A673 (cell line): ENCODE measurements at regions not wholly inside any gene's neighbourhood (a gene's known extent, or its start where the extent isn't known, plus 50 kb on each side); places are given as distances from the start of the nearest gene placed in this dataset.

ENCODE experiments used
- BruUV-seq: library from RNA; stranded (reverse); fragments of 400-500 nt; replicated peaks from 2 replicates; lab custom pipeline; 2021; lab: Mats Ljungman, UMichigan
- CTCF ChIA-PET: fragments of 300-600 bp; sonication (Branson Sonifier 250); formaldehyde crosslinking; loops from one replicate; lab custom pipeline; 2022; ENCODE audit warnings: antibody characterized with exemption; lab: Charles Lee
- POLR2A ChIA-PET: fragments of 300-600 bp; sonication (Branson Sonifier 250); formaldehyde crosslinking; loops from one replicate; lab custom pipeline; 2022; ENCODE audit warnings: antibody characterized with exemption; ENCODE audit not compliant: low non-redundant PET; lab: Charles Lee
- DNase-seq: peaks from one replicate; pipeline ENCODE4 v3.0.0-alpha.2; 2015; ENCODE audit warnings: low spot score
- H3K27ac ChIP-seq: fragments of 200-600 bp; sonication (generic); 2 replicates; pipeline ENCODE4 v1.5.1; 2016; ENCODE audit warnings: mixed run types, low read depth, mild to moderate bottlenecking, mixed read lengths, antibody characterized with exemption, low read length; ENCODE audit not compliant: poor library complexity, severe bottlenecking
- H3K27me3 ChIP-seq: fragments of 200-600 bp; sonication (generic); replicated peaks from 2 replicates; pipeline ENCODE4 v1.6.1; 2017; ENCODE audit warnings: mixed run types, low read depth, mild to moderate bottlenecking, mixed read lengths, antibody characterized with exemption, low read length; ENCODE audit not compliant: insufficient read depth, poor library complexity
- H3K36me3 ChIP-seq: fragments of 200-600 bp; sonication (generic); 2 replicates; pipeline ENCODE4 v1.6.1; 2016; ENCODE audit warnings: mixed run types, mild to moderate bottlenecking, mixed read lengths, antibody characterized with exemption, low read length; ENCODE audit not compliant: insufficient read depth, poor library complexity, severe bottlenecking
- H3K4me1 ChIP-seq: fragments of 200-600 bp; sonication (generic); 2 replicates; pipeline ENCODE4 v1.6.1; 2017; ENCODE audit warnings: mixed run types, mild to moderate bottlenecking, mixed read lengths, antibody characterized with exemption, low read length; ENCODE audit not compliant: insufficient read depth, poor library complexity, severe bottlenecking
- H3K4me3 ChIP-seq: fragments of 200-600 bp; sonication (generic); 2 replicates; pipeline ENCODE4 v1.5.1; 2016; ENCODE audit warnings: low read depth, mixed run types, mild to moderate bottlenecking, mixed read lengths, low read length; ENCODE audit not compliant: poor library complexity, severe bottlenecking
- H3K9me3 ChIP-seq: fragments of 200-600 bp; sonication (generic); 2 replicates; pipeline ENCODE4 v1.6.1; 2016; ENCODE audit warnings: mixed run types, low read depth, mild to moderate bottlenecking, mixed read lengths, antibody characterized with exemption, low read length; ENCODE audit not compliant: poor library complexity, severe bottlenecking
- CTCF ChIP-seq: fragments of 300-800, 200-600 bp; sonication (generic); conservative IDR thresholded peaks from 2 replicates; pipeline ENCODE4 v1.5.1; 2017; ENCODE audit warnings: low read depth, mild to moderate bottlenecking, antibody characterized with exemption, low read length, moderate library complexity, mixed read lengths
- EZH2 ChIP-seq: fragments of 200-600 bp; sonication (generic); IDR thresholded peaks from 2 replicates; pipeline ENCODE4 v1.6.1; 2017; ENCODE audit warnings: borderline replicate concordance, low read depth, mild to moderate bottlenecking, mixed read lengths, antibody characterized with exemption, low read length; ENCODE audit not compliant: poor library complexity, severe bottlenecking
- intact Hi-C: fragments of 100-400 bp; cut with micrococcal nuclease; formaldehyde crosslinking; loops from one replicate; pipeline ENCODE4 v1.10.0; 2022; ENCODE audit not compliant: unreplicated experiment

- ChIA-PET POLR2A (no interaction called here), CTCF (no interaction called here)
- no TSS peak for BruUV-seq
- intact Hi-C loops, result no loop called here
- H3K4me3 ChIP-seq, result no peak overlapping the region
- H3K27ac ChIP-seq, result no peak overlapping the region
- peaks cover 22% of the 10 kb centered on the region for H3K9me3 ChIP-seq
- TF ChIP-seq CTCF (no peak), EZH2 (no peak)
- no peak for DNase-seq
- peaks cover 13% of the 10 kb centered on the region for H3K4me1 ChIP-seq
- no peaks in the 10 kb centered on the region for H3K36me3 ChIP-seq
- H3K27me3 ChIP-seq, result no peaks in the 10 kb centered on the region
Measured at GRCh38 chr5:54668096-54668495, 150.5 kb downstream of the SNX18 start.

GRCh38 chr5:54667136-54667535 lies 149.6 kb downstream of the SNX18 start:
- ChIA-PET POLR2A (no interaction called here), CTCF (no interaction called here)
- H3K36me3 ChIP-seq, result no peaks in the 10 kb centered on the region
- intact Hi-C loops, result no loop called here
- H3K4me3 ChIP-seq, result no peak overlapping the region
- peaks cover 13% of the 10 kb centered on the region for H3K4me1 ChIP-seq
- H3K27ac ChIP-seq, result no peak overlapping the region
- no peak for DNase-seq
- H3K27me3 ChIP-seq, result no peaks in the 10 kb centered on the region
- BruUV-seq, result no TSS peak
- peaks cover 19% of the 10 kb centered on the region for H3K9me3 ChIP-seq
- TF ChIP-seq EZH2 (no peak), CTCF (no peak)

- peaks cover 11% of the 10 kb centered on the region for H3K9me3 ChIP-seq
- DNase-seq, result no peak
- no TSS peak for BruUV-seq
- ChIA-PET CTCF (no interaction called here), POLR2A (no interaction called here)
- no peaks in the 10 kb centered on the region for H3K27me3 ChIP-seq
- TF ChIP-seq EZH2, result no peak
- no peak for TF ChIP-seq CTCF
- no peaks in the 10 kb centered on the region for H3K4me1 ChIP-seq
- H3K4me3 ChIP-seq, result no peak overlapping the region
- no peak overlapping the region for H3K27ac ChIP-seq
- intact Hi-C loops, result no loop called here
- no peaks in the 10 kb centered on the region for H3K36me3 ChIP-seq
Measured at GRCh38 chr5:54663866-54664265, 146.3 kb downstream of the SNX18 start.
